H1 (cell line): ENCODE measurements at regions not wholly inside any gene's neighbourhood (a gene's known extent, or its start where the extent isn't known, plus 50 kb on each side); places are given as distances from the start of the nearest gene placed in this dataset.

ENCODE experiments used
- RBBP5 ChIP-seq: IDR thresholded peaks from 2 replicates; pipeline ENCODE4 v1.7.1; 2012; ENCODE audit warnings: low read depth, mild to moderate bottlenecking, inconsistent platforms, low read length, moderate library complexity, borderline replicate concordance
- SRF ChIP-seq: IDR thresholded peaks from 2 replicates; pipeline ENCODE4 v1.6.1; 2011; ENCODE audit warnings: mild to moderate bottlenecking, low read depth, low read length, moderate library complexity
- TAF1 ChIP-seq: IDR thresholded peaks from 2 replicates; pipeline ENCODE4 v1.6.1; 2011; ENCODE audit warnings: mild to moderate bottlenecking, low read depth, low read length
- ZNF274 ChIP-seq: IDR thresholded peaks from 2 replicates; pipeline ENCODE4 v1.7.0; 2012; ENCODE audit warnings: low read length, borderline replicate concordance; ENCODE audit errors: extremely low read depth
- TF ChIP-seq, protein P1 (sequence below), 3 experiments: IDR thresholded peaks; 1 replicate in 2 of 3; 2 replicates in 1 of 3; pipeline versions ENCODE4 v1.5.1 to v1.6.1; 2011; ENCODE audit warnings: low read length in 3 of 3, mild to moderate bottlenecking in 3 of 3, inconsistent platforms in 2 of 3, low read depth in 1 of 3, moderate library complexity in 1 of 3; ENCODE audit not compliant: insufficient read depth in 1 of 3; ENCODE audit errors: control extremely low read depth in 1 of 3

DNA sequence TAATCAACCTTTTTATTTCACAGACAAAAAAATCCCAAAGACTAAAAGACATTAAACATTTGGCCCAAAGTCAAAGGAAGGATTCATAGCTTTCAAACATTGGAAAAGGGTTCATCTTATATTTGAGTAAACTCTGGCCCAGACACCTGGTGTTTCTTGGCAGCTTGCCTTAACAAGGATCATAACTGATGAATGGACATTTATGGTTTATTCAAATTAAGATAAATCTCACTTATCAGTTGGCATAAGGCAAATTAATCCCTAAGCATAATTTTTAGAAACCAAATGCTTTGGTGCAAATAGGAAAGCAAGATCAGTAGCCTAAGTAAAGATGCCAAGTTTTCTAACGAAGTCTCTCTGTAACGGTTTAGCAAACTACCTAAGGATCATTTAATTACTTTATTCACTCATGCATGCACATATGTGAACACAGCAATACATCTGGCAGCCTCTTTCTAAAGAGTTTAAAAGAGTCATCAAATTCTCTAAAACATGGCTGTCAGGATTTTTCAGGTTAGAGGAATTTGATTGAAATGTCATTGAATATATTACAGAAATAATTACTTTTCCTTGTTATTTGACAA lies 323.4 kb upstream of the RBMS1 start:
- TF ChIP-seq TAF1 (no peak), ZNF274 (no peak), SRF (no peak), RBBP5 (no peak)
- TF ChIP-seq, protein P1, sequence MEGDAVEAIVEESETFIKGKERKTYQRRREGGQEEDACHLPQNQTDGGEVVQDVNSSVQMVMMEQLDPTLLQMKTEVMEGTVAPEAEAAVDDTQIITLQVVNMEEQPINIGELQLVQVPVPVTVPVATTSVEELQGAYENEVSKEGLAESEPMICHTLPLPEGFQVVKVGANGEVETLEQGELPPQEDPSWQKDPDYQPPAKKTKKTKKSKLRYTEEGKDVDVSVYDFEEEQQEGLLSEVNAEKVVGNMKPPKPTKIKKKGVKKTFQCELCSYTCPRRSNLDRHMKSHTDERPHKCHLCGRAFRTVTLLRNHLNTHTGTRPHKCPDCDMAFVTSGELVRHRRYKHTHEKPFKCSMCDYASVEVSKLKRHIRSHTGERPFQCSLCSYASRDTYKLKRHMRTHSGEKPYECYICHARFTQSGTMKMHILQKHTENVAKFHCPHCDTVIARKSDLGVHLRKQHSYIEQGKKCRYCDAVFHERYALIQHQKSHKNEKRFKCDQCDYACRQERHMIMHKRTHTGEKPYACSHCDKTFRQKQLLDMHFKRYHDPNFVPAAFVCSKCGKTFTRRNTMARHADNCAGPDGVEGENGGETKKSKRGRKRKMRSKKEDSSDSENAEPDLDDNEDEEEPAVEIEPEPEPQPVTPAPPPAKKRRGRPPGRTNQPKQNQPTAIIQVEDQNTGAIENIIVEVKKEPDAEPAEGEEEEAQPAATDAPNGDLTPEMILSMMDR (IDR thresholded peaks at IDR 0.05; ENCODE audit: control extremely low read depth in 1 of 3, insufficient read depth in 1 of 3, low read depth in 1 of 3, low read length in 3 of 3), result no peak
